A673 (cell line): ENCODE measurements at regions not wholly inside any gene's neighbourhood (a gene's known extent, or its start where the extent isn't known, plus 50 kb on each side); places are given as distances from the start of the nearest gene placed in this dataset.

Experiments used
- BruUV-seq: library from RNA; stranded (reverse); fragments of 400-500 nt; replicated peaks from 2 replicates; lab custom pipeline; 2021; lab: Mats Ljungman, UMichigan
- CTCF ChIA-PET: fragments of 300-600 bp; sonication (Branson Sonifier 250); formaldehyde crosslinking; loops from one replicate; lab custom pipeline; 2022; ENCODE audit warnings: antibody characterized with exemption; lab: Charles Lee
- POLR2A ChIA-PET: fragments of 300-600 bp; sonication (Branson Sonifier 250); formaldehyde crosslinking; loops from one replicate; lab custom pipeline; 2022; ENCODE audit warnings: antibody characterized with exemption; ENCODE audit not compliant: low non-redundant PET; lab: Charles Lee
- DNase-seq: peaks from one replicate; pipeline ENCODE4 v3.0.0-alpha.2; 2015; ENCODE audit warnings: low spot score
- H3K27ac ChIP-seq: fragments of 200-600 bp; sonication (generic); 2 replicates; pipeline ENCODE4 v1.5.1; 2016; ENCODE audit warnings: mixed run types, low read depth, mild to moderate bottlenecking, mixed read lengths, antibody characterized with exemption, low read length; ENCODE audit not compliant: poor library complexity, severe bottlenecking
- H3K27me3 ChIP-seq: fragments of 200-600 bp; sonication (generic); replicated peaks from 2 replicates; pipeline ENCODE4 v1.6.1; 2017; ENCODE audit warnings: mixed run types, low read depth, mild to moderate bottlenecking, mixed read lengths, antibody characterized with exemption, low read length; ENCODE audit not compliant: insufficient read depth, poor library complexity
- H3K36me3 ChIP-seq: fragments of 200-600 bp; sonication (generic); 2 replicates; pipeline ENCODE4 v1.6.1; 2016; ENCODE audit warnings: mixed run types, mild to moderate bottlenecking, mixed read lengths, antibody characterized with exemption, low read length; ENCODE audit not compliant: insufficient read depth, poor library complexity, severe bottlenecking
- H3K4me1 ChIP-seq: fragments of 200-600 bp; sonication (generic); 2 replicates; pipeline ENCODE4 v1.6.1; 2017; ENCODE audit warnings: mixed run types, mild to moderate bottlenecking, mixed read lengths, antibody characterized with exemption, low read length; ENCODE audit not compliant: insufficient read depth, poor library complexity, severe bottlenecking
- H3K4me3 ChIP-seq: fragments of 200-600 bp; sonication (generic); 2 replicates; pipeline ENCODE4 v1.5.1; 2016; ENCODE audit warnings: low read depth, mixed run types, mild to moderate bottlenecking, mixed read lengths, low read length; ENCODE audit not compliant: poor library complexity, severe bottlenecking
- H3K9me3 ChIP-seq: fragments of 200-600 bp; sonication (generic); 2 replicates; pipeline ENCODE4 v1.6.1; 2016; ENCODE audit warnings: mixed run types, low read depth, mild to moderate bottlenecking, mixed read lengths, antibody characterized with exemption, low read length; ENCODE audit not compliant: poor library complexity, severe bottlenecking
- CTCF ChIP-seq: fragments of 300-800, 200-600 bp; sonication (generic); conservative IDR thresholded peaks from 2 replicates; pipeline ENCODE4 v1.5.1; 2017; ENCODE audit warnings: low read depth, mild to moderate bottlenecking, antibody characterized with exemption, low read length, moderate library complexity, mixed read lengths
- EZH2 ChIP-seq: fragments of 200-600 bp; sonication (generic); IDR thresholded peaks from 2 replicates; pipeline ENCODE4 v1.6.1; 2017; ENCODE audit warnings: borderline replicate concordance, low read depth, mild to moderate bottlenecking, mixed read lengths, antibody characterized with exemption, low read length; ENCODE audit not compliant: poor library complexity, severe bottlenecking
- intact Hi-C: fragments of 100-400 bp; cut with micrococcal nuclease; formaldehyde crosslinking; loops from one replicate; pipeline ENCODE4 v1.10.0; 2022; ENCODE audit not compliant: unreplicated experiment

GRCh38 chr6:156451088-156451487, 326.1 kb upstream of the ARID1B start:
- Histone ChIP-seq H3K4me1 (no peaks in the 10 kb centered on the region), H3K27me3 (no peaks in the 10 kb centered on the region), H3K9me3 (no peaks in the 10 kb centered on the region), H3K36me3 (no peaks in the 10 kb centered on the region), H3K4me3 (no peak overlapping the region), H3K27ac (no peak overlapping the region)
- intact Hi-C loops, result no loop called here
- ChIA-PET POLR2A (no interaction called here), CTCF (no interaction called here)
- TF ChIP-seq EZH2 (no peak), CTCF (no peak)
- DNase-seq, result no peak
- no TSS peak for BruUV-seq

- H3K4me3 ChIP-seq, result no peak overlapping the region
- ChIA-PET POLR2A (no interaction called here), CTCF (no interaction called here)
- DNase-seq, result no peak
- no peak for TF ChIP-seq EZH2
- TF ChIP-seq CTCF, result no peak
- no peaks in the 10 kb centered on the region for H3K27me3 ChIP-seq
- no peaks in the 10 kb centered on the region for H3K36me3 ChIP-seq
- no TSS peak for BruUV-seq
- no peaks in the 10 kb centered on the region for H3K4me1 ChIP-seq
- no peak overlapping the region for H3K27ac ChIP-seq
- intact Hi-C loops, result no loop called here
- H3K9me3 ChIP-seq, result no peaks in the 10 kb centered on the region
Measured at GRCh38 chr6:156450421-156450820, 326.8 kb upstream of the ARID1B start.

DNA sequence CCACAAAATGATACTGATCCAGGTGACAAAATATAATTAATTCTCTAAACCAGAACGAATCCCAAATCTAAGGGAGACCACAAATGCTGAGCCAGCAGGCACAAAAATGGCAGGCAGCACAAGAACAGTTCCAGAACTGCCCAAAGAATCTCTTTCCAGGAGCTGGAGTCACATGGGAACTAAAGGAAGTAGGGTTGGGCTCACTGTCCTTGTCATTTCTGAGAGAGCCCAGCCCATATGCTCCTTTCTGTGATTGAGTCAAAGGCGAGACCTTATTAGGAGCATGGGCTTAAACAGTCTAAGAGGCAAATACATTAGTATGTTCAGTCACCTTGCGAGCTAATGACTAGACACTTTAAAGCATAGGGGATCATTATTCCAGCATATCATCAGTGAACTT, 327.6 kb upstream of the ARID1B start:
- no peak overlapping the region for H3K27ac ChIP-seq
- no peak for TF ChIP-seq EZH2
- no peak for TF ChIP-seq CTCF
- BruUV-seq, result no TSS peak
- no peaks in the 10 kb centered on the region for H3K36me3 ChIP-seq
- H3K27me3 ChIP-seq, result no peaks in the 10 kb centered on the region
- intact Hi-C loops, result no loop called here
- ChIA-PET CTCF (no interaction called here), POLR2A (no interaction called here)
- H3K4me3 ChIP-seq, result no peak overlapping the region
- no peaks in the 10 kb centered on the region for H3K4me1 ChIP-seq
- H3K9me3 ChIP-seq, result no peaks in the 10 kb centered on the region
- DNase-seq, result no peak
